ENCODE measurements at regions not wholly inside any gene's neighbourhood (a gene's known extent, or its start where the extent isn't known, plus 50 kb on each side); places are given as distances from the start of the nearest gene placed in this dataset.

- no peaks in the 10 kb centered on the region for H3K36me3 ChIP-seq
- WGBS, 2 donors: 78 to 88% methylated on average over 2 of the region's 2 CpGs
- TF ChIP-seq CTCF (IDR thresholded peaks at IDR 0.05): no peak
- H3K9me3 ChIP-seq: no peaks in the 10 kb centered on the region
- no peak for ATAC-seq
- no peaks in the 10 kb centered on the region for H3K27me3 ChIP-seq
- H3K4me3 ChIP-seq: no peak overlapping the region
- no peak for DNase-seq
- intact Hi-C loops (cut with DNase I): no loop called here
- no peaks in the 10 kb centered on the region for H3K4me1 ChIP-seq
- H3K27ac ChIP-seq: no peak overlapping the region
- no peak for FAIRE-seq
Observed at GRCh38 chr16:47829850-47830600, 325.8 kb downstream of the ABCC12 start.

GRCh38 chr16:47826070-47826469 is 329.7 kb downstream of the ABCC12 start:
- no peak for FAIRE-seq
- TF ChIP-seq CTCF (IDR thresholded peaks at IDR 0.05): no peak
- no peak for DNase-seq
- no peak for ATAC-seq
- Histone ChIP-seq H3K27me3 (no peaks in the 10 kb centered on the region), H3K36me3 (no peaks in the 10 kb centered on the region), H3K9me3 (no peaks in the 10 kb centered on the region), H3K4me1 (no peaks in the 10 kb centered on the region), H3K4me3 (no peak overlapping the region), H3K27ac (no peak overlapping the region)
- intact Hi-C loops (cut with DNase I): no loop called here
- 43 to 44% methylated on average over 4 of the region's 4 CpGs for WGBS, 2 donors

GRCh38 chr16:47817048-47817447 is 338.7 kb downstream of the ABCC12 start:
- WGBS, 2 donors: 74 to 79% methylated on average over 4 of the region's 4 CpGs
- no peak for FAIRE-seq
- H3K4me3 ChIP-seq: no peak overlapping the region
- H3K36me3 ChIP-seq: no peaks in the 10 kb centered on the region
- H3K9me3 ChIP-seq: no peaks in the 10 kb centered on the region
- no peak for DNase-seq
- H3K4me1 ChIP-seq: no peaks in the 10 kb centered on the region
- intact Hi-C loops (cut with DNase I): no loop called here
- no peak overlapping the region for H3K27ac ChIP-seq
- TF ChIP-seq CTCF (IDR thresholded peaks at IDR 0.05): no peak
- no peak for ATAC-seq
- H3K27me3 ChIP-seq: no peaks in the 10 kb centered on the region

- intact Hi-C loops (cut with DNase I): no loop called here
Observed at GRCh38 chr16:47816511-47816910, 339.3 kb downstream of the ABCC12 start.

More at GRCh38 chr16:47816511-47816910, 339.3 kb downstream of the ABCC12 start:
- no peak overlapping the region for H3K4me3 ChIP-seq
- DNase-seq (no peak), ATAC-seq (no peak), FAIRE-seq (no peak)
- H3K36me3 ChIP-seq: no peaks in the 10 kb centered on the region
- no peak overlapping the region for H3K27ac ChIP-seq
- H3K27me3 ChIP-seq: no peaks in the 10 kb centered on the region
- TF ChIP-seq CTCF (IDR thresholded peaks at IDR 0.05): no peak
- H3K4me1 ChIP-seq: no peaks in the 10 kb centered on the region
- H3K9me3 ChIP-seq: no peaks in the 10 kb centered on the region

Measured in pancreas (tissue), 10 donors.